GOT3 (cell line): ENCODE measurements at regions not wholly inside any gene's neighbourhood (a gene's known extent, or its start where the extent isn't known, plus 50 kb on each side); places are given as distances from the start of the nearest gene placed in this dataset.

Source experiments
- DNase-seq: peaks from one replicate; lab custom pipeline; 2025; ENCODE audit warnings: mixed read lengths; lab: John Stamatoyannopoulos, UW

DNA sequence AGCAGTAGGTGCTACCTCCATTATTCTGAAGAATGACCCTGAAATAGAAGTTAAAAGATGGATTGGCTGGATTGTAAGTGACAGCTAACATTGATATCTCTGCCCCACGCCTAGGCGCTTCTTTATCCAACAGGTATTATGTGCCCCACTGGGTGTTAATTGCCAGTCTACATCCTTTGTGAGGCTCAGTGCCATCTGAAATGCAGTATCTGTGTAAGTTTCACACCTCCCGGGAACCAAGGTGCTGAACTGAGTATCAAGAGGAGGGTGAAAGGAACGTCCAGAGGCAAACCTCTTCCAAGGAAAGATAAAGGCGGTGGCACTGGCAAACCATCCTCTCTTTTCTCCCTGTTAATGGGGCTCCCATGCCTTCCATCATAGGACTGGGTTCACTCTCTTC is 181.1 kb upstream of the UBL3 start:
- DNase-seq: no peak

GRCh38 chr13:30030141-30030750 is 179.8 kb upstream of the UBL3 start:
- DNase-seq: no peak

GRCh38 chr13:30027569-30028455 is 177.4 kb upstream of the UBL3 start:
- no peak for DNase-seq

DNA sequence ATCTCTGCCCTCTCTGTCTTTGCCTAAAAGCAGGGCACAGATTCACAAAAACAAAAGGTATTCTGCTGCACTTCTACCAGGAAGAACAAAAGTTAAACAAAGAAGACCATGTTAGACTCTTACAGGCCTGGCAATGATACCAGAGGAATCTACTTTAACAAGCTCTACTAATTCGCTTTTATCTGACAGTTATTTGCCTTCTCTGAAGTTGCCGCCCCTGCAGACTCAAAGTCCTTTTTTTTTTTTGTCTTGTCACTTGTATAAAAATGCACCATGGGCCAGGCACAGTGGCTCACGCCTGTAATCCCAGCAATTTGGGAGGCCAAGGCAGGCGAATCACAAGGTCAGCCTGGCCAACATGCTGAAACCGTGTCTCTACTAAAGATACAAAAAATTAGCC is 176.5 kb upstream of the UBL3 start:
- no peak for DNase-seq

GRCh38 chr13:30026093-30026492 is 175.7 kb upstream of the UBL3 start:
- peak; percentile 24 for DNase-seq

GRCh38 chr13:30025351-30025750 is 174.9 kb upstream of the UBL3 start:
- no peak for DNase-seq

GRCh38 chr13:30024125-30024865 is 173.9 kb upstream of the UBL3 start:
- no peak for DNase-seq

DNA sequence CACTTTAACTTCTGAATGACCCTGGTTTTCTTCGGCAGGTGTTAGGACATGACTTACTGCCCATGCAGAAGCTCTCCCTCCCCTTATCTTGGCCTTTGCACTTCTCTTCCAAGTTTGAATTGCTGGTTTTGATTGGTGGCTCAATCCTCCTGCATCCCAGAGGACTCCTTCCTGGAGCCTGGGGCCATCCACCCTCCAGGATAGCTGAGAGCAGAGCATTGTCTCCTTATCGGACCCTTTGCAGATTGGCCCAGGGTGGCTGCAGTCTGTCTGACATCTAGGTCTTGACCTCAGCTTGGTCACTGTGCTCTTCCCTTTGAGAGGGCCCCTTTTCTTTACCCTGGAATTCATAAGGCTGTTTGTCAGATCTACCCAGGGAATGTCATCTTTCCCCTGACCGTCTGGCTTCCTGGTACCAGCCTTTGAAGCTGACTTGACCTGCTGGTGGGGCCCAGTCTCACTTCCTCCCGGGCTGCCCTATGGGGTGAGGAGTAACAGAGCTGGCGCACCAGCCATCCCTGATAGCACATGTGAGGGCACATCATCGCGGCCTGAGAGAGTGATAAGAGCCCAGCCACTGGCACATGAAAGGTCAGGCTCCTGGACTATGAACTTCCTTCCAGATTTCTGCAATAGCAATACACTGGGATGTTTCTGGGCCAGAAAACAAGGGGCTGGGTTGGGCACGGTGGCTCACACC is 172.9 kb upstream of the UBL3 start:
- no peak for DNase-seq

GRCh38 chr13:30022796-30023195 is 172.4 kb upstream of the UBL3 start:
- no peak for DNase-seq

- DNase-seq: no peak
Measured at GRCh38 chr13:30022256-30022655, 171.8 kb upstream of the UBL3 start.

DNA sequence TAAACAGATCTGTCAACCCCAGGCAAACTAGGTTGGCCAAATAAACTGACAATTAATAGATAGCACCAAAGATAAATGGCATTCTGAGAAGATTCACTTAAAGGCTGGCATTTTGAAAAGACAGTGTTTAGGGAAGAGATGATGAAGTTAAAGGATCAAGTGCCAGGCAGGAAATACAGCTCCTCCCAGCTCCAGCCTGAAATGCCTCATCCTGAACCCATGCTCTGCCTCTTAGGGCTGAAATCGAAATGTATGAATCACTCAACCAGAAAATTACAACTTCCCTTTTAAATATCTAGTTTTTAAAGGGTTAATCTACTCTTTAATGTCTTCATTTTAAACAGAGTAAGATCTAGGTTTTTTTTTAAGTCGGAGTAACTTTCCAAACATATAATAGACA is 171.2 kb upstream of the UBL3 start:
- no peak for DNase-seq

DNA sequence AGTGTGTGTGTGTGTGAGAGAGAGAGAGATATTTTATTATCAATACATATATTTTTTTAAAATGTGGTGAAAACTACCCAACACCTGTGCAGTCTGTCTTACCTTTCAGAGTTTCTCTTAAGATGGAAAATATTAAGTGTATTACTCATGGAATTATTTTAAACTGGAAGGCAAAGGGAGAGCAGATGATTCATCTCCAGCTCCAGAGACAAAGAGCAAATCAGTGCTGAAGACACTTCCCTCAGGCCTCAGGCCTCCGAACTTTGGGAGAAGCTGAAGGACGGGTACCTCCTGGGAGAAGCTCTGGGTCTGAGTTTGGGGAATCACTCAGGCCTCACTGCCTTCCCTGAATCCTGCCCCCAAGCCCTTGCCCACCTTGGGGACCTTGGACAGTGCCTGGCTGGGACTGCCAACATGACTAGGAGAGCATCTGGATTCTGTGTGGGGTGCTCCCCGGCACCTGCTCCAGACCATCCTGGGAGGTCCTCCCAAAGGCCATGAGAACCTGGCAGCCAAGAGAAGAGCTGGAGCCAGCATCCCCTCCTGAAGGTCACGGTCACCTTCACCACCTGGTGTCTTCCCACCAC is 170.4 kb upstream of the UBL3 start:
- DNase-seq: no peak

DNA sequence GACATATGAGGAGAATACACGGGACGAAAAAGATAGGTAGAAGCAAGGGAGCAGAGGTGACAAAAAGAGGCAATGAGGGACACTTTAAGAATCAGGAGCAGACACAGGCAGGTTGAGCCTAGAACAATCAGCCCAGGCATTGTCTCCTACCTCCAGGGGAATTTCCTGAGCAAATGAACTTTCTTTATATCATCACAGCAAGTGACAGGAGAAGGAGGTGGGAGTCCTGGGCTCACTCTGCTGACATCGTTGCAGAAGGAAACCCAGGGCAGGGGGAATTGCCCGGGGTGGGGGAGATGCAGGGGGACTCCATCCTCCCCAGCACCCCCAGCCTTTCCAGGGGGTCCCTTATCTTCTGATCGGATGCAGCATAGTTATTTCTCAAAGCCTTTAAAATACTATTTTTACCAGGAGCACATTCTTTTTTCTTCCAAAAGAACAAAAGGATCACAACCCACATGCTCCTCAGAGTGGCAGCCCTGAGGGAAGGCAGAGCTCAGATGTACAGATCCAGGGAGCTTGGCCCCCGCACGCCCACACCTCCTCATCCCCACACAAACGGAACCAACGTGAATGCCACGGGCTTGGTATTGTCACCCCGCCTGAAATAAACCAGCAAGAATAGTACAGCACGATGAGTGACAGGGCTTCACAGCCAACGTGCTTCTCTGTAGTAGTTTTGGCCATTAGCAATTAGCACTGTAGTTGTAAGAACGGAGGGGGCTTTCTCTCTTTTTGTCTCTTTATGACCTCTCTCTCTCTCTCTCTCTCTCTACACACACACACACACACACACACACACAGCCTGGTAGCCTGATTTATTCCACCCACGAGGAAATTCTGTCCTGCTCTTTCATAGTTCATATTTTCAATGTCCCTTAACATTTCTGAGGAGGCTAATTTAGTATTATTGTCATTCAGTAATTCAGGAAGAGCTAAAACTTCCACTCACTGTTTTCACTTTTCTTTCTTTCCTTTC is 169.5 kb upstream of the UBL3 start:
- DNase-seq: no peak

DNA sequence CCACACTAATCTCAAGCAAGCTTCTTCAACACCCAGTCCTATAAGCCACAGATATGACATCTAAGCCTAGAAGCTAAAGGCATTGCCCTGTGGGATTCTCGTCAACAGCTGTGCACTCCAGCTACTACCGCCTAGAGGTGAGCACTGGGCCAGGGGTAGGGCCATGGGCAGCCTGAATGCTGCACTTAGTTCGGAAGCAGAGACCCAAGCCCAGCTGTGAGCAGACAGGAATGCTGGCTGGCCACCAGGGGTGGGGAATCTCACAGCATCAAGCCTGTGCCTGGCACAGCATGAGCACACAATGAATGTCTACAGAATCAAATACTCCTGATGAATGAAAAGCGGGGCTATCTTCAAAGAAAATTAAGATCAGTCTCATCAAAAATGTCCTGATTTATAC is 167.5 kb upstream of the UBL3 start:
- no peak for DNase-seq

GRCh38 chr13:30016398-30016797 is 166.0 kb upstream of the UBL3 start:
- no peak for DNase-seq

DNA sequence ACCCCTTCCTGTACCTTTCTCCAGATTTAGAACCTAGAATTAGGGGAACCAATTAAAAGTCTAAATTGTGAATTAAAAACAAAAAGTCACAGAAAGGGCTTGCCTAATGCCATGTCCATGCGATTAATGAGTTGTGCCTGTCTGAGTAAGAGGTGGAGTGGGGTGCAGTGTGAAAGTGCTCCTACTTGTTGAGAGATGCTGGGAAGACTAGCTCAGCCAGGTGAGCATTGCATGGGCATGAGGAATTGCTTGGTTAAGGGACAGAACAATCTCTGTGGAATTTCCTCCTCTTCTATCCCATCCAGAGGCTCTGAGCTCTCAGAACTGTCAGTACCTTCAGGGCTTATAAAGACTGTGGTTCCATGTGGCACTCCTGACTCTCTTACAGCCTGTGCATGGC is 159.0 kb upstream of the UBL3 start:
- DNase-seq: no peak

GRCh38 chr13:30006246-30006645 is 155.8 kb upstream of the UBL3 start:
- no peak for DNase-seq

DNA sequence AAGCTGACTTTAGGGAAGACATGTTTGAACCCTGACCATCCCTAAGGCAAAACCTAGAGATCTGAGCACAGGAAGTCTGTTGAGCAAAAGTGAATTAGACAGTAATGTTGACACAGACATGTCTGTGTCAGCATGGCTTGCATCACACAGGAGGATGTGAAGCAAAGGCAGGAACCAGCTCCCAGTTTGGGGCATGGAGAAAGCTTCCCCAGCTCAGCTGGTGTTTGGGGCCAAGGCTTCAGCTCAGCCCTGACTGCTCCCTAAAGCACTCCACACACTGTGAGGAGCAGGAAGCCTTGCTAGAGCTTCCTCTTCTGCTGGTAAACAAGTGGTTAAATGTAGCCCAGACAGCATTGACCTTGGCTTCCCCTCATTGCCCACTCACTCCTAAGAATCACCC is 153.8 kb upstream of the UBL3 start:
- no peak for DNase-seq

DNA sequence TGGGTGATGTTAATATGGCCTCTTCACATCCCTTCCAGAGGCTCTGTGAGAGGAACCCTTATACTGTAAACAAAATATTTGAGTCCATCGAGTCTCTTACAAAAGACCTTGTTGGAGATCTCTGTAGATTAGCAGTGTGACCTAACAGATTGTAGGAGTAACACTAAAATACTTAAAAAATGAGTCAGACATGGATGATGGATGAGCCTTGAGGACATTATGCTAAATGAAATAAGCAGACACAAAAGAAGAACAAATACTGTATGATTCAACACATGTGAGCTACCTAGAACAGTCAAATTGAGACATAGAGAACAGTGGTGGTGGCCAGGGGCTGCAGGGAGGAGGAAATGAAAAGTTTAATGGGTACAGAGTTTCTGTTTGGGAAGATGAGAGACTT is 152.2 kb upstream of the UBL3 start:
- no peak for DNase-seq

DNA sequence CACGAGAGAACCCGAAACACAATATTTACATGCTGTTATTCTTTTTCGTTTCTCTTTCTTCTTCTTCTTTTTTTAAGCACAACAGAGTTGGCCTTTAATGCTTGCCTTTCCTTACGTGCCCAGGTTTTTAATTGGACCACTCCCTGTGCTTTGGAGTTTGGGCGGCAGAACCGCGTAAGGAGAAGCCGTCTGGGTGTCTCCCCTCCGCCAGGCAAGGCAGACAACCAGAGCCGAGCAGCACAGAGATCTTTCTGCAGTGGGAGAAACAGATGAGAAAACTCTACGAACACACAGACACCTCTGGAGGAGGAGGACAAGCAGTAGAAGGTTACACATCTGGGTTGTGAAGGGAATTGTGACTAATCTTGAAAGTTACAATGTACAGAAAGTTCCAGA is 150.0 kb upstream of the UBL3 start:
- DNase-seq: no peak
